Muscle of leg (tissue), 3 donors: ENCODE measurements at regions not wholly inside any gene's neighbourhood (a gene's known extent, or its start where the extent isn't known, plus 50 kb on each side); places are given as distances from the start of the nearest gene placed in this dataset.
A peak's percentile ranks its signal among the peaks of the same experiment; 100 is the strongest.
"Not testable (repeated sequence)": the region's sequence is repeated elsewhere in the genome, so short reads cannot be mapped to it uniquely, and the experiment has no call there.

Experiments used
- DNase-seq: peaks from one replicate; pipeline ENCODE4 v3.0.0; 2013
- H3K27ac ChIP-seq: one replicate; pipeline ENCODE4 v1.5.1; 2013; ENCODE audit warnings: mild to moderate bottlenecking, low read length, control low read depth
- H3K27me3 ChIP-seq: one replicate; pipeline ENCODE4 v1.6.1; 2013; ENCODE audit warnings: low read length; ENCODE audit not compliant: control insufficient read depth, insufficient read depth
- H3K36me3 ChIP-seq: one replicate; pipeline ENCODE4 v1.6.1; 2013; ENCODE audit warnings: low read length; ENCODE audit not compliant: control insufficient read depth, insufficient read depth
- H3K4me1 ChIP-seq: one replicate; pipeline ENCODE4 v1.6.1; 2013; ENCODE audit warnings: low read length; ENCODE audit not compliant: control insufficient read depth, insufficient read depth
- H3K4me3 ChIP-seq: one replicate; pipeline ENCODE4 v1.5.1; 2013; ENCODE audit warnings: low read length, control low read depth
- H3K9me3 ChIP-seq: replicated peaks from 2 replicates; pipeline ENCODE4 v1.6.1; 2013; ENCODE audit warnings: low read depth, low read length; ENCODE audit not compliant: control insufficient read depth
- WGBS: methylation state at CpG from one replicate; pipeline ENCODE4 v1.1.5; 2013; ENCODE audit warnings: missing lambda C conversion rate; ENCODE audit not compliant: insufficient coverage; 5-methylcytosine and 5-hydroxymethylcytosine counted together

DNA sequence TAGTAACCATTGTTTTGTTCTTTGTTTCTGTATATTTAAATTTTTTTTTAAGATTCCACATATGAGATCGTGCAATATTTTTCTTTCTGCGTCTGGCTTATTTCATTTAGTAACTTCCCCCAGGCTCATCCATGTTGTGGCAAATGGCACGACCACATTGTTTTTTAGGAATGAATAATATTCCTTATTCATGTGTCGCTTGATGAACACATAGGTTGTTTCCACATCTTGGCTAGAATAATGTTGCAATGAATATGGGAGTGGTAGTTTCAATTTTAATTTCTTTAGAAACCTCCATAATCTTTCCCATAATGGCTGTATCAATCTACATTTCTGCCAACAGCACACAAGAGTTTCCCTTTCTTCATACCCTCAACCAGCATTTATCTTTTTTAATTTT lies 166.8 kb upstream of the NR3C2 start:
- DNase-seq: no peak
- no peaks in the 10 kb centered on the region for H3K9me3 ChIP-seq
- WGBS: no CpG with 5 or more reads among the region's 4 CpGs
- no peaks in the 10 kb centered on the region for H3K36me3 ChIP-seq
- H3K4me3 ChIP-seq: no peak overlapping the region
- no peaks in the 10 kb centered on the region for H3K4me1 ChIP-seq
- no peaks in the 10 kb centered on the region for H3K27me3 ChIP-seq
- no peak overlapping the region for H3K27ac ChIP-seq

DNA sequence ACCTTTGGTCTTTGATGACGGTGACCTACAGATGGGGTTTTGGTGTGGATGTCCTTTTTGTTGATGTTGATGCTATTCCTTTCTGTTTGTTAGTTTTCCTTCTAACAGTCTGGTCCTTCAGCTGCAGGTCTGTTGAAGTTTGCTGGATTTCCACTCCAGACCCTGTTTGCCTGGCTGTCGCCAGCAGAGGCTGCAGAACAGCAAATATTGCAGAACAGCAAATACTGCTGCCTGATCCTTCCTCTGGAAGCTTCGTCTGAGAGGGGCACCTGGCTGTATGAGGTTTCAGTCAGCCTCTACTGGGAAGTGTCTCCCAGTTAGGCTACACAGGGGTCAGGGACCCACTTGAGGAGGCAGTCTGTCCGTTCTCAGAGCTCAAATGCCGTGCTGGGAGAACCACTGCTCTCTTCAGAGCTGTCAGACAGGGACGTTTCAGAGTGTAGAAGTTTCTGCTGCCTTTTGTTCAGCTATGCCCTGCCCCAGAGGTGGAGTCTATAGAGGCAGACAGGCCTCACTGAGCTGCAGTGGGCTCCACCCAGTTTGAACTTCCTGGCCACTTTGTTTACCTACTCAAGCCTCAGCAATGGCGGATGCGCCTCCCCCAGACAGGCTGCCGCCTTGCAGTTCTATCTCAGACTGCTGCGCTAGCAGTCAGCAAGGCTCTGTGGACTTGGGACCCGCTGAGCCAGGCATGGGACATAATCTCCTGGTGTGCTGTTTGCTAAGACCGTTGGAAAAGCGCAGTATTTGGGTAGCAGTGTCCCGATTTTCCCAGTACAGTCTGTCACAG lies 156.4 kb upstream of the NR3C2 start:
- DNase-seq, H3K4me1 ChIP-seq, H3K27me3 ChIP-seq, H3K27ac ChIP-seq, H3K36me3 ChIP-seq, H3K4me3 ChIP-seq: not testable (repeated sequence)
- H3K9me3 ChIP-seq: peaks cover 14% of the 10 kb centered on the region
- WGBS: 78% methylated on average over 13 of the region's 14 CpGs

DNA sequence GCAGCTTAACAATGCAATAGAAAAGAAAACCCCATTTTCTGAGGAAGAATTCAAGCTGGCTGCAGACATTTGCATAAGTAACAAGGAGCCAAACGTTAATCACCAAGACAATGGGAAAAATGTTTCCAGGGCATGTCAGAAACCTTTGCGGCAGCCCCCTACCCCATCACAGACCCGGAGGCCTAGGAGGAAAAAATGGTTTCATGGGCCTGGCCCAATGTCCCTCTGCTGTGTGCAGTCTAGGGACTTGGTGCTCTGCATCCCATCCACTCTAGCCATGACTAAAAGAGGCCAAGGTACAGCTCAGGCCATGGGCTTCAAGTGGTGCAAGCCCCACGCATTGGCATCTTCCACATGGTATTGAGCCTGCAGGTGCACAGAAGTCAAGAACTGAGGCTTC lies 147.0 kb upstream of the NR3C2 start:
- DNase-seq: no peak
- Histone ChIP-seq H3K4me3 (no peak overlapping the region), H3K4me1 (no peaks in the 10 kb centered on the region), H3K9me3 (peaks cover 7% of the 10 kb centered on the region), H3K27ac (no peak overlapping the region), H3K36me3 (no peaks in the 10 kb centered on the region), H3K27me3 (no peaks in the 10 kb centered on the region)
- WGBS: 77% methylated on average over 4 of the region's 4 CpGs

DNA sequence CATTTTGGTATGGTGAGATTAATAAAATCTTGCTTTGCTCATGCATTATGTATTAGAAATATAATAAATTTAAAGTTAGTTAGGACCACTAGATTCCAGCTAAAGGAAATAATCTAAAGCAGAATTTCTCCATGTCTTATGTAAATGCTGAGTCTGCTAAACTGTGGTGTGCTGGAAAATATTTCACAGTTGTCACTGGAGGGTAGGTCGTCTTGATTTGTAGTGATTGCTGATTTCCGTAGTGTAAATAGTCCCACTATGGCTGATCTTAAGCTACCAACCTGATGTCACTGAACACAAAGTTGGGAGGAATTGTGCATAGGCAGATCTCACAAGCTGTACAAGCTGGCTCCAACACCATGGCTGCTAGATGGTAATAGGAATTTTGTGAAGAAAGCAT lies 133.4 kb upstream of the NR3C2 start:
- H3K4me1 ChIP-seq: peaks cover 3% of the 10 kb centered on the region
- WGBS: no CpG with 5 or more reads among the region's 2 CpGs
- H3K36me3 ChIP-seq: no peaks in the 10 kb centered on the region
- peak overlapping the region; percentile 85 for H3K27ac ChIP-seq
- H3K4me3 ChIP-seq: no peak overlapping the region
- no peaks in the 10 kb centered on the region for H3K9me3 ChIP-seq
- no peaks in the 10 kb centered on the region for H3K27me3 ChIP-seq
- no peak for DNase-seq

DNA sequence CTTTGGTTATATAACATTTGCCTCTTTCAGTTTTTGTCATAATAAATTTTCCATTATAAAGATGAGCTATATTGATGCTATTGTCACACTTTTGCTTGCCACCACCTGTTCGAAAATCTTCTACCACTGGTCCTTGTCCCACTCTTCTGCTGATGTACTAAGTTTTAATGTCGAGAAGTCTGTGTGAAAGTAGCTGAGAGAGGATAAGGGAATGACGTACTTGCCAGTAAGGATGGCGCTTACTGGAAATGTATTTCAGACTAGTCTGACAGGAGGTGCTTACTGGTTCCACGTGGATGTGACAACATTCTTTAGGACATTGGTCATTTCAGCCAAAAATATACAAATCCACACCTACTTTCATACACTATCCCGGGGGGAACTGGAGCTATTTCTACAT lies 132.7 kb upstream of the NR3C2 start:
- WGBS: 92% methylated on average over 2 of the region's 6 CpGs

DNA sequence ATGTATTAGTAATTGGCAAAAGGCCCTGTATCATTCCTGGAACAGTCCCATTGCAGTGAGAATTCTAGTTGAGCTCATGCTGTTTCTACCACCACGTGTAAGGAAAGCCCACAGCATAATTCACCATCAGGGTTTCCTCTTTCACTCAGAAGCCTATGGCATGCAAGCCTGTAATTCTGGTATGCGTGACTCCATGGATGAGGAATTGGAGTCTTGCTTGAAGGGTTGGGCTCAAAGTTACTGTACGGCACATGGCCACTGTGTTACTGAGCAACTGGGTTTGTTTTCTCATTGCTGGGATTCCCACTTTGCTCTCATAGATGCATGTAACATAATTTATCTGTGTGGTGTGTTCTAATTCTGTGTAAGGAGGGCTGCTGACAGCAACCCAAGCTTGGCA lies 132.3 kb upstream of the NR3C2 start:
- DNase-seq: peak; percentile 93
- H3K9me3 ChIP-seq: peaks cover 6% of the 10 kb centered on the region
- peak overlapping the region; percentile 6 for H3K4me3 ChIP-seq
- peaks cover 3% of the 10 kb centered on the region for H3K4me1 ChIP-seq
- no CpG with 5 or more reads among the region's 3 CpGs for WGBS
- H3K27ac ChIP-seq: peak overlapping the region; percentile 85
- H3K27me3 ChIP-seq: no peaks in the 10 kb centered on the region
- H3K36me3 ChIP-seq: no peaks in the 10 kb centered on the region

More for the DNA sequence above, 132.7 kb upstream of the NR3C2 start:
- H3K9me3 ChIP-seq: peaks cover 3% of the 10 kb centered on the region
- H3K27me3 ChIP-seq: no peaks in the 10 kb centered on the region
- no peaks in the 10 kb centered on the region for H3K36me3 ChIP-seq
- peak overlapping the region; percentile 85 for H3K27ac ChIP-seq
- DNase-seq: peak; percentile 60
- H3K4me3 ChIP-seq: peak overlapping the region; percentile 6
- peaks cover 3% of the 10 kb centered on the region for H3K4me1 ChIP-seq

DNA sequence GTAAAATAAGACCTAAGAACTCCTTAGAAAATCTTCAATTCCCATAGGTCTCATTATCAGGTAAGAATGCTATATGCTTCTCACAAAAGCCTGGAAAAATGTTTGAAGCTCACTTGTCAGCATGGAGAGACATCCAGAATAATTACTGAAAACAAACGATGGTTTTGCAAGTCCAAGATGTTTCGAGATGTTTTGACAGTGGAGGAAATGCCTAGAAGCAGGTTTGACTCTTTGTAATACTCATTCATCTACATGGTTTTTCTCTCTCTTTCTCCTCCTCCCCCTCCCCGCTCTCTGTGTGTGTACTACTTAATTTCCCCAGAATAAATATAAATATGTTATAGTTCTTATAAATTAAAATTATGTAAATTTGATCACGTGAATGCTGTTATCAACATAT lies 131.9 kb upstream of the NR3C2 start:
- peak; percentile 5 for DNase-seq
- no peak overlapping the region for H3K4me3 ChIP-seq
- peak overlapping the region; percentile 63 for H3K27ac ChIP-seq
- peaks cover 3% of the 10 kb centered on the region for H3K4me1 ChIP-seq
- no peaks in the 10 kb centered on the region for H3K27me3 ChIP-seq
- WGBS: no CpG with 5 or more reads among the region's 4 CpGs
- peaks cover 6% of the 10 kb centered on the region for H3K9me3 ChIP-seq
- H3K36me3 ChIP-seq: no peaks in the 10 kb centered on the region

DNA sequence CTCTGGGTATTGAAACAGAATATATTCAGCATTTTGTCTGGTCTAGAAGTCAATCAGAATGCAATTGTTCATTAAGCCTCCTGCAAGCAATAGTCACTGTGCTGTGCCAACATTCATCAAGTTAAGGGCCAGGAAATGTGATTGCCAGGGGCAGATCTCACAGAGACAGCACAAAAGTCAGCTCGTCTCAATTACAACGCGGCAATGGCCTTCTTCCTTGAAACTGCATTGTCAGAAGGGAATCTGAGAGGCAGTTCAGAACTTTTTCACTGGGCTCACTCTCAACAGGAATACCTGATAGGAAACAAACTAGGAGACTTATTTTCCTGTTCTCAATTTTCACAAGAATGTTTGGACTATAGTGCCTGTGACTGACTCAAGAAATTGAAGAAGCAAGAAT lies 131.1 kb upstream of the NR3C2 start:
- 30% methylated on average over 3 of the region's 3 CpGs for WGBS
- Histone ChIP-seq H3K27ac (peak overlapping the region; percentile 63), H3K4me3 (no peak overlapping the region), H3K27me3 (no peaks in the 10 kb centered on the region), H3K36me3 (no peaks in the 10 kb centered on the region), H3K4me1 (peaks cover 3% of the 10 kb centered on the region), H3K9me3 (peaks cover 6% of the 10 kb centered on the region)
- peak; percentile 47 for DNase-seq

DNA sequence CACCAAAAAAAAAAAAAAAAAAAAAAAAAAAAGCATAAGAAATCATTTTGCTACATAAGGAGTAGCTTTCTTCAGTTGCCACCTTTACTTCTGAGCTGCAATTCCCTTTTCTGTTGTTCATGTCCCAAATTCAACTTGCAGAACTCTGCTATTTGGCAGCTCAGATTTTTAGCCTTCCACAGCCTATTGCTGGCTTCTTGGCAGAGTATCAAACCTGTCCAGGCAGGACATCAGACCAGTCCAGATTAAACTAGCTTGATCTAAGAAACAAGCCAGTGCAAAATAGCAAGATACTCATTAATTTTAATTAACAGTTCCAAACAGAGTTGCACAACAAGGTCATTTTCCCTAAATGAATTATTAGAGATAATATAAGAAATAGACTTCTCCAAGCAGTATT lies 123.6 kb upstream of the NR3C2 start:
- H3K4me3 ChIP-seq: no peak overlapping the region
- peak; percentile 19 for DNase-seq
- H3K36me3 ChIP-seq: no peaks in the 10 kb centered on the region
- H3K27me3 ChIP-seq: no peaks in the 10 kb centered on the region
- no peaks in the 10 kb centered on the region for H3K4me1 ChIP-seq
- H3K27ac ChIP-seq: no peak overlapping the region
- H3K9me3 ChIP-seq: peaks cover 6% of the 10 kb centered on the region

DNA sequence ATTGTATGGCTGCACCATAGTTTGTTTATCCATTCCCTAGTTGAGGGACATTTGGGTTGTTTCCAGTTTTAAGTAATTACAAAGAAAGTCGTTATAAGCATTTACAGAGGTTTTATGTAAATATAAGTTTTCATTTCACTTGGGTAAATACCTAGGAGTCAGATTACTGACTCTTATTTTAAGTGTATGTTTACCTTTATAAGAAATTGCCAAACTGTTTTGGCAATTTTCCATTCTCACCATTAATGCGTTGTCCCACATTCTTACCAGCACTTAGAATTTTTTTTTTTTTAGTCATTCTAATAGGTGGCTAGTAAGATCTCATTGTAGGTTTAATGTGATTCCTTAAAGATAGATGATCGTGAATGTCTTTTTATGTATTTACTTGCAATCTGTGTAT lies 121.5 kb upstream of the NR3C2 start:
- no CpG with 5 or more reads among the region's 3 CpGs for WGBS
- H3K9me3 ChIP-seq: no peaks in the 10 kb centered on the region
- DNase-seq: no peak
- no peaks in the 10 kb centered on the region for H3K4me1 ChIP-seq
- no peak overlapping the region for H3K4me3 ChIP-seq
- no peak overlapping the region for H3K27ac ChIP-seq
- H3K36me3 ChIP-seq: no peaks in the 10 kb centered on the region
- H3K27me3 ChIP-seq: no peaks in the 10 kb centered on the region

DNA sequence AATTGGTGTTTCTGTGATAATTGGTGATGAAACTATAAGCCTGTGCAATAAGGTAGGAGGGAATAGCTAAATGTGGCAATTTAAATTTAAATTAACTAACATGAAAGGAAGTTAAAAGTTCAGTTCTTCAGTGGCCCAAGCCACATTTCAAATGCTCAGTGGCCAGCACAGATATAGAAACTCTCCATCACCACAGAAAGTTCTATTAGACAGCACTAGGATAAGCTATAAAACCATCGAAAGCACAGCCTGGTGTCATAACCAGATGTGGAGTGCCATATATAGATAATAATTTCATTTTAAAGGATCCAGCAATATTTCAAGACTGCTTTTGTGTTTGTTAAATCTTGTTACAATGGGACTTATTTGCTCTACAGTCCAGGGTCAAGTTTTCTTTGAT lies 119.3 kb upstream of the NR3C2 start:
- no peak for DNase-seq
- Histone ChIP-seq H3K4me1 (no peaks in the 10 kb centered on the region), H3K4me3 (no peak overlapping the region), H3K27ac (no peak overlapping the region), H3K27me3 (no peaks in the 10 kb centered on the region), H3K9me3 (no peaks in the 10 kb centered on the region), H3K36me3 (no peaks in the 10 kb centered on the region)
- no CpG with 5 or more reads among the region's 1 CpG for WGBS
